Osteocyte (in vitro differentiated cells): ENCODE measurements at regions not wholly inside any gene's neighbourhood (a gene's known extent, or its start where the extent isn't known, plus 50 kb on each side); places are given as distances from the start of the nearest gene placed in this dataset.

ENCODE experiments used
- DNase-seq: peaks from one replicate; pipeline ENCODE4 v3.0.0; 2021; ENCODE audit warnings: mixed read lengths; ENCODE audit not compliant: unreplicated experiment; ENCODE audit errors: extremely low spot score
- H3K27ac Mint-ChIP-seq: one replicate; pipeline ENCODE4 v1.8.0; 2021; ENCODE audit warnings: mild to moderate bottlenecking, mixed read lengths; ENCODE audit not compliant: unreplicated experiment
- H3K27me3 Mint-ChIP-seq: one replicate; pipeline ENCODE4 v1.8.0; 2021; ENCODE audit warnings: mixed read lengths; ENCODE audit not compliant: unreplicated experiment
- H3K36me3 Mint-ChIP-seq: one replicate; pipeline ENCODE4 v1.8.0; 2021; ENCODE audit warnings: mixed read lengths; ENCODE audit not compliant: unreplicated experiment
- H3K4me1 Mint-ChIP-seq: one replicate; pipeline ENCODE4 v1.8.0; 2021; ENCODE audit warnings: mixed read lengths; ENCODE audit not compliant: unreplicated experiment
- H3K4me3 Mint-ChIP-seq: one replicate; pipeline ENCODE4 v1.8.0; 2021; ENCODE audit warnings: mild to moderate bottlenecking, moderate library complexity, mixed read lengths; ENCODE audit not compliant: unreplicated experiment
- H3K9me3 Mint-ChIP-seq: one replicate; pipeline ENCODE4 v1.8.0; 2021; ENCODE audit warnings: mixed read lengths; ENCODE audit not compliant: unreplicated experiment
- CTCF ChIP-seq: fragments of 200-600 bp; sonication (generic); IDR thresholded peaks from 2 replicates; pipeline ENCODE4 v1.5.0; 2021; ENCODE audit warnings: antibody characterized with exemption, mild to moderate bottlenecking, moderate library complexity

GRCh38 chr12:4049298-4050080 is 176.3 kb upstream of the PARP11 start:
- H3K27me3 Mint-ChIP-seq, result peaks cover 34% of the 10 kb centered on the region
- no peaks in the 10 kb centered on the region for H3K36me3 Mint-ChIP-seq
- peak; percentile 77 for DNase-seq
- H3K9me3 Mint-ChIP-seq, result no peaks in the 10 kb centered on the region
- TF ChIP-seq CTCF, result no peak
- no peak overlapping the region for H3K27ac Mint-ChIP-seq
- H3K4me3 Mint-ChIP-seq, result no peak overlapping the region
- H3K4me1 Mint-ChIP-seq, result no peaks in the 10 kb centered on the region

GRCh38 chr12:4047421-4047820 is 174.2 kb upstream of the PARP11 start:
- Mint-ChIP-seq H3K9me3 (no peaks in the 10 kb centered on the region), H3K27ac (no peak overlapping the region), H3K36me3 (no peaks in the 10 kb centered on the region), H3K4me3 (no peak overlapping the region), H3K4me1 (no peaks in the 10 kb centered on the region), H3K27me3 (peaks cover 37% of the 10 kb centered on the region)
- DNase-seq, result peak; percentile 13
- no peak for TF ChIP-seq CTCF

- Mint-ChIP-seq H3K4me3 (no peak overlapping the region), H3K27ac (no peak overlapping the region), H3K4me1 (no peaks in the 10 kb centered on the region), H3K27me3 (peaks cover 35% of the 10 kb centered on the region), H3K36me3 (no peaks in the 10 kb centered on the region), H3K9me3 (no peaks in the 10 kb centered on the region)
- no peak for DNase-seq
- TF ChIP-seq CTCF, result no peak
Measured at GRCh38 chr12:4046495-4046840, 173.3 kb upstream of the PARP11 start.

- H3K27ac Mint-ChIP-seq, result no peak overlapping the region
- H3K9me3 Mint-ChIP-seq, result no peaks in the 10 kb centered on the region
- H3K4me1 Mint-ChIP-seq, result no peaks in the 10 kb centered on the region
- no peak for TF ChIP-seq CTCF
- H3K27me3 Mint-ChIP-seq, result peaks cover 33% of the 10 kb centered on the region
- peak; percentile 38 for DNase-seq
- no peaks in the 10 kb centered on the region for H3K36me3 Mint-ChIP-seq
- H3K4me3 Mint-ChIP-seq, result no peak overlapping the region
Measured at GRCh38 chr12:4045786-4046494, 172.7 kb upstream of the PARP11 start.
